GM10248 (cell line): ENCODE measurements at regions not wholly inside any gene's neighbourhood (a gene's known extent, or its start where the extent isn't known, plus 50 kb on each side); places are given as distances from the start of the nearest gene placed in this dataset.

Source experiments
- CTCF ChIA-PET: fragments of 300-600 bp; sonication (Branson Sonifier 250); formaldehyde crosslinking; extraction: SDS; loops from one replicate; lab custom pipeline; 2021; ENCODE audit warnings: antibody characterized with exemption; lab: Yijun Ruan, JAX
- POLR2A ChIA-PET: fragments of 350-650 bp; sonication (Branson Sonifier 250); formaldehyde crosslinking; extraction: SDS; loops from one replicate; lab custom pipeline; 2020; ENCODE audit warnings: antibody characterized with exemption; lab: Yijun Ruan, JAX
- DNase-seq: peaks from one replicate; pipeline ENCODE4 v3.0.0; 2012; ENCODE audit errors: extremely low spot score
- TF ChIP-seq, protein P1 (sequence below): IDR thresholded peaks from 2 replicates; pipeline ENCODE4 v1.5.1; 2012; ENCODE audit warnings: mild to moderate bottlenecking, low read depth; ENCODE audit errors: extremely low read depth, missing control alignments, control extremely low read depth

DNA sequence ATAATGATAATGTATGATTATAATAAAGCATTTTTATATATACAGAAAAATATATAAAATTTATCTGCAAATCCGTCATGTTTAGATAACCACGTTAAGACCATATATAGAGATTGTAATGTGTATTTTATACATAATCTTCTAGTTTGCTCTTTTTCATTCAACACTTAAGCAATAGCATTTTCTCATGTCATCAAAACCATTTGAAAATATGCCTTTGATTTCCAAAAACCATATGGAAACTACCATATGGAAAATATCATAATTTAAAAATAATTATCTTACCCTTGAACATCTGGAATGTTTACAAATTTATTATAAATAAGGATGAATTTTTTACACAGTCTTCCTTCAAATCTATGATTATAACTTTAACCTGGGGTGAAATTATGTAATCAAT lies 250.4 kb upstream of the NPSR1 start:
- TF ChIP-seq, protein P1, sequence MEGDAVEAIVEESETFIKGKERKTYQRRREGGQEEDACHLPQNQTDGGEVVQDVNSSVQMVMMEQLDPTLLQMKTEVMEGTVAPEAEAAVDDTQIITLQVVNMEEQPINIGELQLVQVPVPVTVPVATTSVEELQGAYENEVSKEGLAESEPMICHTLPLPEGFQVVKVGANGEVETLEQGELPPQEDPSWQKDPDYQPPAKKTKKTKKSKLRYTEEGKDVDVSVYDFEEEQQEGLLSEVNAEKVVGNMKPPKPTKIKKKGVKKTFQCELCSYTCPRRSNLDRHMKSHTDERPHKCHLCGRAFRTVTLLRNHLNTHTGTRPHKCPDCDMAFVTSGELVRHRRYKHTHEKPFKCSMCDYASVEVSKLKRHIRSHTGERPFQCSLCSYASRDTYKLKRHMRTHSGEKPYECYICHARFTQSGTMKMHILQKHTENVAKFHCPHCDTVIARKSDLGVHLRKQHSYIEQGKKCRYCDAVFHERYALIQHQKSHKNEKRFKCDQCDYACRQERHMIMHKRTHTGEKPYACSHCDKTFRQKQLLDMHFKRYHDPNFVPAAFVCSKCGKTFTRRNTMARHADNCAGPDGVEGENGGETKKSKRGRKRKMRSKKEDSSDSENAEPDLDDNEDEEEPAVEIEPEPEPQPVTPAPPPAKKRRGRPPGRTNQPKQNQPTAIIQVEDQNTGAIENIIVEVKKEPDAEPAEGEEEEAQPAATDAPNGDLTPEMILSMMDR: no peak
- no peak for DNase-seq
- POLR2A ChIA-PET: no interaction called here
- CTCF ChIA-PET: no interaction called here

DNA sequence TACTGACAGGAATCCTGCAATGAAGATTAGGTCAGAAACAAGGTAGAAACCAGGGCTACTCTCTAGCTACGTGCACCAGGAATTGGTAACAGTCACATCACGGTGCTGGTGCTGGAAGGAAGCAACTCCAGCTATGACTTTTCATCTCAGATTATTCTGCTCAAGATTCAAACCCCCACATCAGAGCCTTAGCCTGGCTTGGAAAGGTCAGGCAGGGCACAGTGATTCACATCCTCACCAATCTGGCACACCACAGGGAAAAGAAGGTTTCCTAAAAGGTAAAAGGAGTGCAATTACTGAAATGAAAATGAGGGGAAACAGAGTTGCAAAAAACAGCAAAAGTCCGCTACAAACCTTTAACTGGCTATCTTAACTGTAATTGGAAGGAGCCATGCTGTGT lies 240.2 kb upstream of the NPSR1 start:
- POLR2A ChIA-PET: no interaction called here

DNA sequence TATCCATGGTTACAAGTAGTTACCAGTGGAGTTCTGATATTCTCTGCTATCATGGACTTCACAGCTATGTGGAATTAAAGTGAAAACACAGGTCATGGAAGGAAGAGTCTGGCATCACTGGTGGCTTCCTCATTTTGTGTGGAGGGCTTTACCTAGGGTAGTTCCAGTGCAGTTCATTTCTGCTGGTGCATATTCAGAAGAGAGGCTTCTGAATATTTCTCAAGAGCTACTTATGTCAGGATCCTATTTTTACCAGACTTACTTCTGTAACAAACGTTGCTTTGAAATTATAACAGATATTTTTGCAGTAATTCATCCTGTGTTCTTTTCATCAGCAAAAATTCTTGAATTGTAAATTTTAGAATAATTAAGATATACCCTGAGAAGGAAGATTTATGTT lies 236.5 kb upstream of the NPSR1 start:
- no peak for DNase-seq
- CTCF ChIA-PET: interaction anchor here (0.9 to 1.3 kb wide), 3 partner anchors 11 to 101 kb away, joined by 3 to 4 read pairs (median 4); no protein-coding TSS in a partner anchor
- POLR2A ChIA-PET: no interaction called here
- TF ChIP-seq, protein P1: no peak

More for the DNA sequence above, 240.2 kb upstream of the NPSR1 start:
- CTCF ChIA-PET: interaction anchor here (1.3 kb wide), 1 partner anchor 16 kb away, joined by 3 read pairs; no protein-coding TSS in a partner anchor
- no peak for DNase-seq
- TF ChIP-seq, protein P1: no peak

DNA sequence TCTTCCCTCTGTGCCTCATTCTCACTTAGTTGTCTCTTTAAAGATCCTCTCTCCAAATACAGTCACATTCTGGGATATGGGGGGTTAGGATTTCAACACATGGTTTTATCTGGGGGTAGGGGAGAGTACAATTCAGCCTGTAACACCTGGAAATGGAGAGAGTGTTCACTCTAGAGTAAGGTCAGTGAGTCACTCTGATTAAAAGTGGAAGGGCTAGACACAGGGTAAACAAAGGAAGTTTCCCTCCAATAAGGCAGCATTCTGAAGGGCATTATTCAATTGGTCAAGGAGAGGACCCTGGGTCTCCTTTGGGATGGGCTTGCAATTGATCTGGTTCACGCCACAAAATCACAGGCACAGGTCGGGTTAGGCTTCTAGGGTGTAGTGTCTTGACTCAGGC lies 232.8 kb upstream of the NPSR1 start:
- no peak for DNase-seq
- ChIA-PET POLR2A (no interaction called here), CTCF (no interaction called here)
- TF ChIP-seq, protein P1: no peak

DNA sequence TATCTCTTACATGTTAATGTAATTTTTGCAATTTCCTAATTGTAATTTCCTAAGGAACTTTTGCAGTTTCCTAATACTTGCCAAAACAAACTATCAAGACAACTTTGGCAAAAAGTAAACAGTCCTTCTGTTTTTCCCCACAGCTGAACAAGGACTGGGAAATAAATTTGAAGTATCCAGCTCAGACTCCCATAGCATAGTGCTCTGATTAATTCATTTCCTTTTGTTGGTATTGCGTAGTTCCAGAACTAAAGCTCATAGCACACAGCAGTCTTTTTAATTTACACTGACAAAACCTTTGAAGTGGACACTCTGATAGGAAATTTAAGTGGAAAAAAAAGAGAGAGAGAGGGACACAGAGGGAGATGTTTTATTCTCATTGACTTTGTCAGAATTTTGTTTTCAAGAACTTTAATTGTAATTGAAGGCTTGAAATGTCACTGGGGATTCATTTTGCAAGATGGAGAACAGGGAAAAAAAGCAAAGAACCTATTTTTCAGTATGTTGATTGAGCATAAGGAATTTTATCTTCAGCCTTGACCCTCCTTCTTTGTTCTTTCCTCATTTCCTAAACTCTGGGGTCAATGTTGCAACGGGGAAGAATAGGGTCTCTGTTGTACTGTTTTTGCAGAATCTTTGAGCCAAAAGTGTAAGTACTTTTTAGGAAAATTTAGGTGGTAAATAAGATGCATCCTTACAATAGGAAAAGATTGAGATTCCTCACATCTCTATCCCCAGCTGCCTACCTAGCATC lies 232.2 kb upstream of the NPSR1 start:
- DNase-seq: no peak
- TF ChIP-seq, protein P1: no peak
- ChIA-PET CTCF (no interaction called here), POLR2A (no interaction called here)

DNA sequence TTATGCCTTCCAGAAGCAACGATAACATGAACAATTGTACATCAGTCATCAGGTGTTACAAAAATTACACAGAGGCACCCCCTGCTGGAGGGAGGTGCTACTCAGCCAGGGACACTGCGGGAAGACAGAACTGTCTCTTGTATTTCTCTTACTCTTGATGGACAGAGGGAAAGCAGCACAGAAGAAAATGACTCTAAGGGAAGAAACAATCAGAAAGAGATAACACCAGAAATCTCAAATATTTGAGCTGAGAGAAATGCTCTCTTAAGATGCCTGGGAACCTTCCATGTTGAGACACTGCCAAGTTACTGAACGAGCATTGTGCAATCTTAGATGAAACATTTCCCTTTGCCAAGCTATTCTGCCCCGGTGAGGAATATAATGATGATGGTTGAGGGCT lies 227.6 kb upstream of the NPSR1 start:
- TF ChIP-seq, protein P1: peak; percentile 20
- ChIA-PET CTCF (interaction anchor here (0.8 kb wide), 1 partner anchor 109 kb away, joined by 3 read pairs; no protein-coding TSS in a partner anchor), POLR2A (no interaction called here)
- peak; percentile 14 for DNase-seq
